ENCODE measurements at regions not wholly inside any gene's neighbourhood (a gene's known extent, or its start where the extent isn't known, plus 50 kb on each side); places are given as distances from the start of the nearest gene placed in this dataset.
A peak's percentile ranks its signal among the peaks of the same experiment; 100 is the strongest.

GRCh38 chr2:176747928-176748327 is 464.7 kb upstream of the HNRNPA3 start:
- Histone ChIP-seq H3K27ac (ENCODE audit: low read length) (no peak overlapping the region), H3K9me3 (ENCODE audit: control insufficient read depth, insufficient read depth, low read length) (no peaks in the 10 kb centered on the region), H3K27me3 (ENCODE audit: control insufficient read depth, insufficient read depth, low read length) (no peaks in the 10 kb centered on the region), H3K4me3 (ENCODE audit: low read length) (no peak overlapping the region), H3K36me3 (ENCODE audit: control insufficient read depth, insufficient read depth, low read length) (no peaks in the 10 kb centered on the region), H3K4me1 (ENCODE audit: control insufficient read depth, insufficient read depth, low read length) (no peaks in the 10 kb centered on the region)
- Mint-ChIP-seq H3K36me3 (no peaks in the 10 kb centered on the region), H3K27ac (peak overlapping the region in 1 of 2 donors; percentile 29), H3K4me3 (no peak overlapping the region), H3K9me3 (no peaks in the 10 kb centered on the region), H3K4me1 (peaks cover 14 to 17% of the 10 kb centered on the region in 2 donors), H3K27me3 (ENCODE audit: low read depth in 2 of 2) (peaks cover under 1 to 5% of the 10 kb centered on the region in 2 donors)
- no peak for TF ChIP-seq CTCF (IDR thresholded peaks at IDR 0.05)
- DNase-seq (no peak), ATAC-seq (no peak)
- WGBS (ENCODE audit: insufficient coverage): 77% methylated on average over 4 of the region's 4 CpGs
- intact Hi-C loops (cut with micrococcal nuclease): no loop called here

GRCh38 chr2:176748662-176749061 is 463.9 kb upstream of the HNRNPA3 start:
- intact Hi-C loops (cut with micrococcal nuclease): no loop called here
- Mint-ChIP-seq H3K27me3 (ENCODE audit: low read depth in 2 of 2) (peaks cover 4 to 10% of the 10 kb centered on the region in 2 donors), H3K4me3 (no peak overlapping the region), H3K9me3 (no peaks in the 10 kb centered on the region), H3K36me3 (no peaks in the 10 kb centered on the region), H3K27ac (no peak overlapping the region), H3K4me1 (peaks cover 14 to 17% of the 10 kb centered on the region in 2 donors)
- ATAC-seq (no peak), DNase-seq (no peak)
- Histone ChIP-seq H3K27me3 (ENCODE audit: control insufficient read depth, insufficient read depth, low read length) (no peaks in the 10 kb centered on the region), H3K36me3 (ENCODE audit: control insufficient read depth, insufficient read depth, low read length) (no peaks in the 10 kb centered on the region), H3K9me3 (ENCODE audit: control insufficient read depth, insufficient read depth, low read length) (no peaks in the 10 kb centered on the region), H3K27ac (ENCODE audit: low read length) (no peak overlapping the region), H3K4me1 (ENCODE audit: control insufficient read depth, insufficient read depth, low read length) (no peaks in the 10 kb centered on the region), H3K4me3 (ENCODE audit: low read length) (no peak overlapping the region)
- WGBS (ENCODE audit: insufficient coverage): 95% methylated on average over 2 of the region's 2 CpGs
- TF ChIP-seq CTCF (IDR thresholded peaks at IDR 0.05): no peak

GRCh38 chr2:176751314-176752227 is 461.0 kb upstream of the HNRNPA3 start:
- no peaks in the 10 kb centered on the region for H3K27me3 ChIP-seq (ENCODE audit: control insufficient read depth, insufficient read depth, low read length)
- ATAC-seq (no peak), DNase-seq (no peak)
- no peaks in the 10 kb centered on the region for H3K9me3 ChIP-seq (ENCODE audit: control insufficient read depth, insufficient read depth, low read length)
- H3K27ac ChIP-seq (ENCODE audit: low read length): no peak overlapping the region
- WGBS (ENCODE audit: insufficient coverage): 86% methylated on average over 6 of the region's 6 CpGs
- Mint-ChIP-seq H3K4me1 (peaks cover 6 to 9% of the 10 kb centered on the region in 2 donors), H3K4me3 (no peak overlapping the region), H3K36me3 (peaks cover 7% of the 10 kb centered on the region), H3K9me3 (no peaks in the 10 kb centered on the region), H3K27ac (no peak overlapping the region), H3K27me3 (ENCODE audit: low read depth in 2 of 2) (peaks cover 11 to 26% of the 10 kb centered on the region in 2 donors)
- no peak overlapping the region for H3K4me3 ChIP-seq (ENCODE audit: low read length)
- intact Hi-C loops (cut with micrococcal nuclease): no loop called here
- no peak for TF ChIP-seq CTCF (IDR thresholded peaks at IDR 0.05)
- no peaks in the 10 kb centered on the region for H3K4me1 ChIP-seq (ENCODE audit: control insufficient read depth, insufficient read depth, low read length)
- no peaks in the 10 kb centered on the region for H3K36me3 ChIP-seq (ENCODE audit: control insufficient read depth, insufficient read depth, low read length)

Measured in natural killer cell (primary cell).